Midbrain (tissue), 1 donor: ENCODE measurements at regions not wholly inside any gene's neighbourhood (a gene's known extent, or its start where the extent isn't known, plus 50 kb on each side); places are given as distances from the start of the nearest gene placed in this dataset.

Source experiments
- DNase-seq: peaks from one replicate; lab custom pipeline; 2025; lab: John Stamatoyannopoulos, UW

DNA sequence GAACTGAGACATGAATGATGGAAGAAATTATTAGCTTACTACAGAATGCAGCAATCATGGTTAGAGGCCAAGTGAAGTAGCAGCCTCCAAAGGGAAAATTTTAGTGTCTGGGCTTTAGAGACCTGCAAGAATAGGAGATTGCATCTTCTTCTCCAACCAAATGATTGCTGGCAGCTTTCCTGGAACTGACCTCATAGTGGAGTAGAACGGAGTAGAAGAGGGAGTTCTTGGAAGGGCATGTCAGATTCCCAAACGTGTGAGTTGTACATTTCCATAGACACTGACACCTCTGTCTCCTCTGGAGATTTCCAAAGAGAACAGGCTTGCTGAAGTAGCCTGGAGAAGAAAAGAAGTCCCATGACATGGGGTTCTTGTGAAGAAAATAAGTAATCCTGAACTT is 169.8 kb upstream of the ERBB4 start:
- DNase-seq: no peak

DNA sequence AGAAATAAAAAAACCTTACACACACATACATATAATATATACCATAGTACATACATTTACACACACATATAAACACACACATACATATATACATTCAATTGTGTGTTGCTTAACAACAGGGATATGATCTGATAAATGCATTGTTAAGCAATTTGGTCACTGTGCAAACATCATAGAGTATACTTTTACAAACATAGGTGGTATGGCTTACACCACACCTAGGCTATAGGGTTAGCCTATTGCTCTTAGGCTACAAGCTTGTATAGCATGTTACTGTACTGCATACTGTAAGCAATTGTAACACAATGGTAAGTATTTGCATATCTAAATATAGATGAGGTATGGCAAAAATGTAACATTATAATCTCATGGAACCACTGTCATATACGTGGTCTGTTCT is 156.8 kb upstream of the ERBB4 start:
- no peak for DNase-seq

DNA sequence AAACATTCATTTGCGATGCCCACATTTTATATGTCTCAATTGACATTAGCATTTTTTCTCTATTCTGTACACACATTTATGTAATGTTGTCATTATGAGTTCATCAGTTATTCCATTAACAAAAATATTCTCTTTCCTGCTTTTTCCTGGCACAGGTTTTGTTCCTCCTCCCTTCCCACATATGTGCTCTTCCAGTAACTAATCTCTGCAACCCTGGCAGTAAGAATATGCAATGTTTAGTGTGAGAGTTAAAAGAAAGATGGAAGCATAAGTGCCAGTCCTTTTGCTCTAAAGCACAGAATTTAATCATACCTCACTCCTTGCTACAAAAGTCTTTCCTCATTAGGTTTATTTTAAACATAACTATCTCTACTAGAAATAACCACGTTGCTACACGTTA is 155.8 kb upstream of the ERBB4 start:
- DNase-seq: no peak

DNA sequence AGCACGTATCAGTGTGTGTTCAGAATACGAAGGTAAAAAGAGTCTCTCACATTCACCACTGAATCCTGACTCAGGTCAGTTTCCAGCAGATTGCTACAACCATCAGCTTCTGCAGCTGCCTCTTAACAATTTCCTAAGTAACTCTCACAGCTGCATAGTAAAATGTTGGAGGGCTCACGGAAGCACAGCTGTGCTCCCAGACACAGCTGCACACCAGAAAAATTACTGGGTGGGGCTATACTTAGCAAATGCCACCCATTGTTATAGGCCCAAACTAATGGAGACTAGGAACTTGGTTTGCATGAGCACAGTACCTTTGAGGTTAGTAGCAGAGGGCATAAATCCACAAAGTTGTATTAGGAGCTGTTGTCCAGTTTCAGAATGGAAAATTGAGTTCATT is 153.9 kb upstream of the ERBB4 start:
- no peak for DNase-seq

GRCh38 chr2:212686285-212686895 is 147.8 kb upstream of the ERBB4 start:
- peak; percentile 61 for DNase-seq

GRCh38 chr2:212683346-212684097 is 144.9 kb upstream of the ERBB4 start:
- DNase-seq: no peak

GRCh38 chr2:212682937-212683336 is 144.3 kb upstream of the ERBB4 start:
- no peak for DNase-seq

DNA sequence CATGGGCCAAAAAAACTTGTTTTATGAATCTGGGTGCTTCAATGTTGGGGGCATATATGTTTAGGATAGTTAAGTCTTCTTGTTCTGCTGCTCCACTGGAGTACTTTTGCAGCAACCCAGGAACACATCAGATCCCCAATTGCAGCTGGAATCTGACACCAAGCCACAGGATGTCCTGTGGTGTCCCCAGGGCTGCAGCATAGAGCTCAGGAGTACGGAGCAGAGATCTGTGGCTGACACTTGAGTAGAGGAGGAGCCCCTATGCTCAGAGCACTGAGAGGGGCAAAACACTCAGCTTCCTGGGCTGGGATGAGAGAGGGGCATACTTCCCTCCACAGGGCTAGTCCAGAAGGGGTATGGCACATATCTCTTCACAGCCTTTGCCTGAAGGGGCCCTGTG is 138.9 kb upstream of the ERBB4 start:
- DNase-seq: no peak

- no peak for DNase-seq
Observed at GRCh38 chr2:212672186-212672585, 133.6 kb upstream of the ERBB4 start.

GRCh38 chr2:212669761-212670160 is 131.2 kb upstream of the ERBB4 start:
- DNase-seq: no peak

DNA sequence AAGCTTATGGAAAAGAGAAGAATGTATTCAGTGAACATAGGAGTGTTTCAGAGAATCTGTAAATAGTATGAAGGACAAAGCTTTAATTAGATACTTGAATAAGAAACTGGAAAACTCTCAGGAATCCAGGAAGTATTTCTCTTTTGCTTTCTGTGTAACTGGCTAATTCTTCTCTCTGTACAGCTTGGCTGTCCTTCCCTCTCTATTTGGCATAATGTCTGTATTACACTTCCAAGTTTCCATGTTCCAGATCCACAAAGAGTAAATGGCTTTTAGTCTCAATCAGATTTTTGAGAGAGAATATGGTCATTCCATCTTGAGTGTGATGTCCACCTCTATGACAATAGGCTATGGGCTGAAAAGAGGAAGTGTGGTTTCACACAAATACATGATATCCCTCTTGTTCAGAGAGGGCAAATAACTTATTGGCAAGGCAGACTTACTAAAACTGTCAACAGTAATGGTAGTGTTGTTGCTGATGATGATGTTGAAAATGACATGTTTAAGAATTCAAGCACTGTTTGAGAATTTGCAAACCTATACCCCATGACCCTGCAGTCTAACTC is 129.2 kb upstream of the ERBB4 start:
- no peak for DNase-seq

GRCh38 chr2:212665948-212666347 is 127.3 kb upstream of the ERBB4 start:
- DNase-seq: no peak

DNA sequence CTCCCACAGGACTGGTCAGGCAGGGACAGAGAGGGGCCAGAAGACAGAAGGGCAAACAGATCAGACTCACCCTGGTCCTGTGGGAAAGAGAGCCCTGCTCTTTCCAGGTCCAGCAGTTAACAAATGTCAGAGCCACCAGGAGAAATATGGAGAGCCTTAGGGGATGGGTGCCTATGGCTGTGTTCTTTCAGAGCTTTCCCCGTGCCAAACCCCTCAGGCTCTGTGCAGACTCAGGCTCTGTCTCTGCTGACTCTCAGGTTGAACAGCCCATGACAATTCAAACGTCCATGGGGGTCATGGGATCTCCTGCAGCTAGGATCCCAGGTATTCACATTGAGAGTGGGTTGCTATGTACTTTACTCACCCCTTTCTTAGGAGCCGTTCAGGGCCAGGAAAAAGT is 120.8 kb upstream of the ERBB4 start:
- DNase-seq: no peak

DNA sequence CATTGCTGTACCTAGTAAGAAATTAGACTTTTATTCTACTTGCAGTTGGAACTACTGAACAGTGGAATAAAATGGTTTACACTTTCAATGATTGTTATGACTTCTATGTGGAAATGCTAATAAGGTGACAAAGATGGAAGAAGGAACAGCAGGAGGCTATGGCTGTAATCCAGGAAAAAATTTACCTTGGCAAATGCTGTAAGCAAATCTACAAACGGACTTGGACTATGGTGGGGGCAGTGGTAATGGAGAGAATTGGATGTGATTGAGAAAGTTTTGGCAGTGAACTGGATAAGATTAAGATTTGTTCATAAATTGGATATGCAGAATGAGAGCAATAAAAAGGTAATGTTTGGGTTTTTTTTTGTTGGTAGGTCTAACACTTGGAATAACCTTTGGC is 111.0 kb upstream of the ERBB4 start:
- DNase-seq: no peak

DNA sequence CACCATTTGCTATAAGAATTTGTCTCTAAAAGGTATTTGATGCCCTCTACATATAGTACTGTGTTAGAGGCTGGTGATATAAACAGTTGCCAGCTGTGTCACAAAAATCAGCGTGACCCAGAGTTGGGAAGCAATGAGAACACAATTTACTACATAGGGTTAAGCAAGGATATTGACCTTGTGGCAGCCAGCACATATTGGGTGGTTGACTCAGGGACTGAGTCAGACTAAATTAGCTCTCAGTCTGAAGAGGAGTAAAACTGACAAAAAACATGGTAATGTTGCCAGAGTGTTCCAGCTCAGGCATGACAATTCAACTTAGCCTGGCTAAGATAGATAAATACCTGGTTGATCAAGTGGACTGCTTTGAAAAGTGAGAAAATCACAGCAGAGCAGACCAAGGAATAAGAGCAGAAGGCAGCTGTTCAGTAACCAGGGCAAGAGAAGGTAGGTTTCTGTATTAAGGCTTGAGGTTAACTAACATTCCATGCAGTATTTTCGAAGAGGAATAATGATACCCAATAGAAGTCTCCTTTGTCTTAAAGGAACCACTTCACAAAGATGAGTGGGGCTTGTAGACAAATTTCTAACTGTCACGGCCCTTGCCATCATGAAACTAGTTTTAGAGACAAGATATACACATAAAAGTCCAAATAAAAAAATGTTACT is 108.2 kb upstream of the ERBB4 start:
- DNase-seq: no peak

- DNase-seq: no peak
Observed at GRCh38 chr2:212644195-212644837, 105.7 kb upstream of the ERBB4 start.

DNA sequence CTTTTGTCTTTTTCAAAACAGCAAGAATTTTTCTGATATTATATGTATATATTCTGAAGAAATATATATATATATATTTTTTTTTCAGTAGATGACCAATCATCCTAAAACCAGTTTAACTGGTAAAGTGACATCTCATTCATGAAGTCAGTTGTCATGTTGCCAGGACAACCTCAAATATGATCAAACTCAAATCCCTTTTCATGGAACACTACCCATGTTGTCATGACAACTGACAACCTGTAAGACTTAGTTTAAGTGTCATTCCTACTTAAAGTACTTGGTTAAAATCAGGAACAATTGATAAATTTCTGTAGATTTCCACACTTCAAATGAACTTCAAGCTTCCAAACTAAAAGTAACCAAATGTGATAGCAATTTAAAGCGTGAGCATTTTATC is 101.8 kb upstream of the ERBB4 start:
- DNase-seq: no peak

GRCh38 chr2:212638694-212639093 is 100.1 kb upstream of the ERBB4 start:
- no peak for DNase-seq

DNA sequence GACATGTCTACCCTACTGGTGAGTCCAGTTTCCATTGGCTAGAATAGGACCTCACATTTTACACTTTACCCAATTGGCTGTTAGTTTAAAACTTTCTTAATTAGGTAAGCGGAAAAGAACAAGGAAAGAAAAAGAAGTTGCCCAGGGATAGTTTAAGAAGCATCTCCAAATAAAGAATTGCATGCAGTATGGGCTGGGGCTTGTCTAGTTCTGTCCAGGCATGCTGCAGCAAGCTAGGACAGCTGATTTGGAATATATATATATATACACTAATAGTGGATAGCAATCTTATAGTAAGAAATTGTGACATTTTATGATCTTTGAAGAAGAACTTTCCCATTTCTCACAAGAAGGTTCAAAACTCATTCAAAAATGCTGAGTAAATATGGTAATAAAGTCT is 90.0 kb upstream of the ERBB4 start:
- DNase-seq: no peak

GRCh38 chr2:212626371-212626918 is 87.8 kb upstream of the ERBB4 start:
- no peak for DNase-seq

DNA sequence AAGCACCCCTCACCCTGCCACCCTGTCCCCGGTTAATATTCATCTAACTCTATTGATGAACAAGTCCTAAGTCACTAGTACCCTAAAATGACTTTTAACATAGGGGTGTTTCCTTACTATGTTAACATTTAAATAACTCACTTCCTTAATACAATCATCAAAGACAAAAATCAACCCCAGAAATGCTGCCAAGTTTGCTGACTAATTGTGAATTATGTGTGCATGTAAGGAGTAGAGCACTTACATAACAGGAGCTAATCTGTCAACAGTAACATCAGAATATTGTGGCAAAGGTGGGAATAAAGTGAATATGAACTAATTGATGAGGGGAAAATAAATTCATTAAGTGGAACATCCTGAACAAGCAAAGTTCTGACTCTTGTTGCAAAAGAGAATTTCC is 81.4 kb upstream of the ERBB4 start:
- DNase-seq: no peak

DNA sequence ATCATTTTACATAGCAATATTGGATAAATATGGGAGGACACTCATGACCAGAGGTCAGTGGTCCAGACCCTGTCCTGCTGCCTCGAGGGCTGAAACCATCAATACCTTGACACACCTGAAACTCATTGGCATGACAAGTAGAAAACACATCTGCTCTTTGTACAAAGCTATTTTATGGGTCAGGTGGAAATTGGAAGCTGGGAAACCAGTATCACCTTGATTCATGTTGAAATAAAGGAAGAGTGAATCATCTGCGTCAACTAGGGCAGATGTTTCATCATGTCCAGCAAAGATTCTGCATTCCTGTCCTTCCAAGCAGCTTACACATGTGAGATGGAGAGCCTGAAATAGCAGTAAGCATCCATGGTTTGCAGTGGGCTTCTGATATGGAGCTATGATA is 80.0 kb upstream of the ERBB4 start:
- no peak for DNase-seq
